Vagina (tissue), 2 donors: ENCODE measurements at regions not wholly inside any gene's neighbourhood (a gene's known extent, or its start where the extent isn't known, plus 50 kb on each side); places are given as distances from the start of the nearest gene placed in this dataset.

ENCODE experiments used
- DNase-seq, 2 donors: peaks; one replicate each; pipeline ENCODE4 v3.0.0-alpha.2; 2017; ENCODE audit errors: extremely low spot score in 2 of 2
- H3K27ac ChIP-seq: fragments of 200-600 bp; sonication (generic); one replicate; pipeline ENCODE4 v1.5.1; 2019
- H3K27me3 ChIP-seq: fragments of 200-600 bp; sonication (generic); one replicate; pipeline ENCODE4 v1.5.1; 2019
- H3K36me3 ChIP-seq, 2 donors: fragments of 200-600 bp; sonication (generic); one replicate each; pipeline ENCODE4 v1.5.1; 2017 to 2019
- H3K4me1 ChIP-seq: fragments of 200-600 bp; sonication (generic); one replicate; pipeline ENCODE4 v1.5.1; 2019
- H3K4me3 ChIP-seq, 2 donors: fragments of 200-600 bp; sonication (generic); 1 replicate in 1 of 2; 2 replicates in 1 of 2; pipeline ENCODE4 v1.5.1; 2016 to 2019
- H3K9me3 ChIP-seq: fragments of 200-600 bp; sonication (generic); one replicate; pipeline ENCODE4 v1.5.1; 2019
- POLR2A ChIP-seq, 2 donors: fragments of 450-650 bp; IDR thresholded peaks; one replicate each; pipeline ENCODE4 v1.6.1; 2017; ENCODE audit warnings: antibody characterized with exemption in 2 of 2, mild to moderate bottlenecking in 2 of 2, moderate library complexity in 2 of 2
- POLR2AphosphoS5 ChIP-seq, 2 donors: sonication (generic); formaldehyde crosslinking; IDR thresholded peaks; one replicate each; pipeline ENCODE4 v1.9.0; 2017; ENCODE audit warnings: antibody characterized with exemption in 2 of 2, mild to moderate bottlenecking in 2 of 2, low read depth in 1 of 2; ENCODE audit not compliant: insufficient read depth in 1 of 2
- intact Hi-C: fragments of 100-400 bp; cut with DNase I; formaldehyde crosslinking; loops from one replicate; pipeline ENCODE4 v1.15.1; 2023
- TF ChIP-seq, protein P1 (sequence below), 3 experiments: fragments of 450-650 bp in 2 of 3; fragments of 200-600 bp in 1 of 3; sonication (generic) in 1 of 3; IDR thresholded peaks; one replicate each; pipeline ENCODE4 v1.5.1; 2017 to 2019; ENCODE audit warnings: antibody characterized with exemption in 3 of 3, mild to moderate bottlenecking in 2 of 3, moderate library complexity in 2 of 3

GRCh38 chr12:83216230-83216629 is 529.5 kb downstream of the TMTC2 start:
- no peaks in the 10 kb centered on the region for H3K4me1 ChIP-seq
- TF ChIP-seq POLR2AphosphoS5 (IDR thresholded peaks at IDR 0.05; ENCODE audit: insufficient read depth in 1 of 2, low read depth in 1 of 2) (no peak), POLR2A (IDR thresholded peaks at IDR 0.05) (no peak)
- TF ChIP-seq, protein P1, sequence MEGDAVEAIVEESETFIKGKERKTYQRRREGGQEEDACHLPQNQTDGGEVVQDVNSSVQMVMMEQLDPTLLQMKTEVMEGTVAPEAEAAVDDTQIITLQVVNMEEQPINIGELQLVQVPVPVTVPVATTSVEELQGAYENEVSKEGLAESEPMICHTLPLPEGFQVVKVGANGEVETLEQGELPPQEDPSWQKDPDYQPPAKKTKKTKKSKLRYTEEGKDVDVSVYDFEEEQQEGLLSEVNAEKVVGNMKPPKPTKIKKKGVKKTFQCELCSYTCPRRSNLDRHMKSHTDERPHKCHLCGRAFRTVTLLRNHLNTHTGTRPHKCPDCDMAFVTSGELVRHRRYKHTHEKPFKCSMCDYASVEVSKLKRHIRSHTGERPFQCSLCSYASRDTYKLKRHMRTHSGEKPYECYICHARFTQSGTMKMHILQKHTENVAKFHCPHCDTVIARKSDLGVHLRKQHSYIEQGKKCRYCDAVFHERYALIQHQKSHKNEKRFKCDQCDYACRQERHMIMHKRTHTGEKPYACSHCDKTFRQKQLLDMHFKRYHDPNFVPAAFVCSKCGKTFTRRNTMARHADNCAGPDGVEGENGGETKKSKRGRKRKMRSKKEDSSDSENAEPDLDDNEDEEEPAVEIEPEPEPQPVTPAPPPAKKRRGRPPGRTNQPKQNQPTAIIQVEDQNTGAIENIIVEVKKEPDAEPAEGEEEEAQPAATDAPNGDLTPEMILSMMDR (IDR thresholded peaks at IDR 0.05) = no peak
- DNase-seq = no peak
- intact Hi-C loops = no loop called here
- no peak overlapping the region for H3K27ac ChIP-seq
- H3K9me3 ChIP-seq = no peaks in the 10 kb centered on the region
- H3K27me3 ChIP-seq = no peaks in the 10 kb centered on the region
- no peak overlapping the region for H3K4me3 ChIP-seq
- H3K36me3 ChIP-seq = no peaks in the 10 kb centered on the region

GRCh38 chr12:83214185-83214584 is 527.5 kb downstream of the TMTC2 start:
- Histone ChIP-seq H3K9me3 (no peaks in the 10 kb centered on the region), H3K4me1 (no peaks in the 10 kb centered on the region), H3K27me3 (no peaks in the 10 kb centered on the region), H3K27ac (no peak overlapping the region), H3K4me3 (no peak overlapping the region), H3K36me3 (no peaks in the 10 kb centered on the region)
- TF ChIP-seq, protein P1 (IDR thresholded peaks at IDR 0.05) = no peak
- TF ChIP-seq POLR2A (IDR thresholded peaks at IDR 0.05) (no peak), POLR2AphosphoS5 (IDR thresholded peaks at IDR 0.05; ENCODE audit: insufficient read depth in 1 of 2, low read depth in 1 of 2) (no peak)
- no peak for DNase-seq
- intact Hi-C loops = no loop called here

DNA sequence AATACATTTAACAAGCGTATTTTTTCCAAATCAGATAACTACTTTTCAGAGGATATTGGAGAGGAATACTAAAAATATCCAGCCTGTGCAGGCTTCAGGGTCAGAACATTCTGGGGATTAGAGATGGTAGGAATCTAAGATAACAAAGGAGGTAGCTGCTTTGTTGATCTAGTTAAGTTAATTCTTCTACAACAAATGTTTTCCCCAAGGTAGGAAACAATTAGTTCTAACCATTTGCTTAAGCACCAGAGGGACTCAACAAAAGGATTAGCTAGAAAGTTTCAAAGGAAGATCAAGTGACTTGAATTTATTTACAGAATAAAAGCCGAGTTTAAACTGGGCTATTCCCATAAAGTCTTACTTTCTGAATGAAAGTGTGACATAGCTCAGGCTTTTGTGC is 524.2 kb downstream of the TMTC2 start:
- DNase-seq = no peak
- intact Hi-C loops = no loop called here
- no peak for TF ChIP-seq POLR2AphosphoS5 (IDR thresholded peaks at IDR 0.05; ENCODE audit: insufficient read depth in 1 of 2, low read depth in 1 of 2)
- no peak for TF ChIP-seq POLR2A (IDR thresholded peaks at IDR 0.05)
- TF ChIP-seq, protein P1 (IDR thresholded peaks at IDR 0.05) = no peak

GRCh38 chr12:83199069-83199468 is 512.4 kb downstream of the TMTC2 start:
- Histone ChIP-seq H3K4me1 (no peaks in the 10 kb centered on the region), H3K27ac (no peak overlapping the region), H3K36me3 (no peaks in the 10 kb centered on the region), H3K27me3 (no peaks in the 10 kb centered on the region), H3K9me3 (no peaks in the 10 kb centered on the region), H3K4me3 (no peak overlapping the region)
- no peak for DNase-seq
- intact Hi-C loops = no loop called here
- TF ChIP-seq POLR2A (IDR thresholded peaks at IDR 0.05) (no peak), POLR2AphosphoS5 (IDR thresholded peaks at IDR 0.05; ENCODE audit: insufficient read depth in 1 of 2, low read depth in 1 of 2) (no peak)
- TF ChIP-seq, protein P1 (IDR thresholded peaks at IDR 0.05) = no peak

More for the DNA sequence above, 524.2 kb downstream of the TMTC2 start:
- no peak overlapping the region for H3K27ac ChIP-seq
- no peaks in the 10 kb centered on the region for H3K9me3 ChIP-seq
- H3K27me3 ChIP-seq = no peaks in the 10 kb centered on the region
- H3K4me1 ChIP-seq = no peaks in the 10 kb centered on the region
- no peaks in the 10 kb centered on the region for H3K36me3 ChIP-seq
- no peak overlapping the region for H3K4me3 ChIP-seq

GRCh38 chr12:83198291-83199015 is 511.7 kb downstream of the TMTC2 start:
- Histone ChIP-seq H3K4me3 (no peak overlapping the region), H3K9me3 (no peaks in the 10 kb centered on the region), H3K4me1 (no peaks in the 10 kb centered on the region), H3K36me3 (no peaks in the 10 kb centered on the region), H3K27me3 (no peaks in the 10 kb centered on the region), H3K27ac (no peak overlapping the region)
- no peak for TF ChIP-seq POLR2AphosphoS5 (IDR thresholded peaks at IDR 0.05; ENCODE audit: insufficient read depth in 1 of 2, low read depth in 1 of 2)
- TF ChIP-seq, protein P1 (IDR thresholded peaks at IDR 0.05) = no peak
- no peak for TF ChIP-seq POLR2A (IDR thresholded peaks at IDR 0.05)
- no peak for DNase-seq
- intact Hi-C loops = no loop called here
